ENCODE measurements at regions not wholly inside any gene's neighbourhood (a gene's known extent, or its start where the extent isn't known, plus 50 kb on each side); places are given as distances from the start of the nearest gene placed in this dataset.

DNA sequence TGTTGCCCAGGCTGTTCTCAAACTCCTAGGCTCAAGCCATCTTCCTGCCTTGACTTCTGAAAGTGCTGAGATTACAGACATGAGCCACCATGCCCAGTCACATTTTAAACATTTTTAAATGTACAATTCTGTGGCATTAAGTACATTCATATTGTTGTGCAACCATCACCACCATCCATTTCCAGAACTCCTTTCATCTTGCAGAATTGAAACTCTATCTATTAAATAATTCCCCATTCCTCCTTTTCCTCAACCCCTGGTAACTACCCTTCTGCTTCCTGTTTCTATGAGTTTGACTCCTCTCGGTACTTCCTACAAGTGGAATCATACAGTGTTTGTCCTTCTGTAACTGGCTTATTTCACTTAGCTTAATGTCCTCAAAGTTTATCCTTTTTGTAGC lies 103.8 kb upstream of the NAA20 start:
- TF ChIP-seq, protein P1, sequence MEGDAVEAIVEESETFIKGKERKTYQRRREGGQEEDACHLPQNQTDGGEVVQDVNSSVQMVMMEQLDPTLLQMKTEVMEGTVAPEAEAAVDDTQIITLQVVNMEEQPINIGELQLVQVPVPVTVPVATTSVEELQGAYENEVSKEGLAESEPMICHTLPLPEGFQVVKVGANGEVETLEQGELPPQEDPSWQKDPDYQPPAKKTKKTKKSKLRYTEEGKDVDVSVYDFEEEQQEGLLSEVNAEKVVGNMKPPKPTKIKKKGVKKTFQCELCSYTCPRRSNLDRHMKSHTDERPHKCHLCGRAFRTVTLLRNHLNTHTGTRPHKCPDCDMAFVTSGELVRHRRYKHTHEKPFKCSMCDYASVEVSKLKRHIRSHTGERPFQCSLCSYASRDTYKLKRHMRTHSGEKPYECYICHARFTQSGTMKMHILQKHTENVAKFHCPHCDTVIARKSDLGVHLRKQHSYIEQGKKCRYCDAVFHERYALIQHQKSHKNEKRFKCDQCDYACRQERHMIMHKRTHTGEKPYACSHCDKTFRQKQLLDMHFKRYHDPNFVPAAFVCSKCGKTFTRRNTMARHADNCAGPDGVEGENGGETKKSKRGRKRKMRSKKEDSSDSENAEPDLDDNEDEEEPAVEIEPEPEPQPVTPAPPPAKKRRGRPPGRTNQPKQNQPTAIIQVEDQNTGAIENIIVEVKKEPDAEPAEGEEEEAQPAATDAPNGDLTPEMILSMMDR (IDR thresholded peaks at IDR 0.05): no peak
- TF ChIP-seq POLR2AphosphoS5 (IDR thresholded peaks at IDR 0.05) (no peak), POLR2A (IDR thresholded peaks at IDR 0.05) (no peak), EP300 (IDR thresholded peaks at IDR 0.05) (no peak)

Measured in stomach (tissue), 4 donors.